ENCODE measurements at regions not wholly inside any gene's neighbourhood (a gene's known extent, or its start where the extent isn't known, plus 50 kb on each side); places are given as distances from the start of the nearest gene placed in this dataset.

GRCh38 chr4:163623787-163624186 lies 129.3 kb downstream of the TMA16 start (continued):
- TF ChIP-seq CBX2 (IDR thresholded peaks at IDR 0.05; ENCODE audit: borderline replicate concordance, low read depth) = no peak

GRCh38 chr4:163624727-163625126 lies 130.2 kb downstream of the TMA16 start:
- H3K4me3 ChIP-seq = no peak overlapping the region
- no peaks in the 10 kb centered on the region for H3K4me1 ChIP-seq
- H3K4me2 ChIP-seq = no peak overlapping the region
- CTCF ChIA-PET = no interaction called here
- POLR2A ChIA-PET = no interaction called here
- no peak for TF ChIP-seq TFCP2L1 (CRISPR knock-in tag; IDR thresholded peaks at IDR 0.05)
- no peak for TF ChIP-seq RFX5 (IDR thresholded peaks at IDR 0.05)
- TF ChIP-seq JUNB (IDR thresholded peaks at IDR 0.05) = no peak
- no peak for TF ChIP-seq ATOH8 (CRISPR knock-in tag; IDR thresholded peaks at IDR 0.05; ENCODE audit: low read depth)
- no peak for TF ChIP-seq MAFK (IDR thresholded peaks at IDR 0.05; ENCODE audit: partially characterized antibody)
- no peak for TF ChIP-seq HOXB5 (CRISPR knock-in tag; IDR thresholded peaks at IDR 0.05)
- TF ChIP-seq MAZ (IDR thresholded peaks at IDR 0.05; ENCODE audit: borderline replicate concordance, low read depth, low read length) = no peak
- no peak for TF ChIP-seq FOSL2 (IDR thresholded peaks at IDR 0.05)
- TF ChIP-seq FOSL2 (CRISPR knock-in tag; IDR thresholded peaks at IDR 0.05) = no peak
- no peak for TF ChIP-seq RARB (CRISPR knock-in tag; IDR thresholded peaks at IDR 0.05)
- TF ChIP-seq ZSCAN20 (CRISPR knock-in tag; IDR thresholded peaks at IDR 0.05) = no peak
- TF ChIP-seq GATA3 (IDR thresholded peaks at IDR 0.05; ENCODE audit: borderline replicate concordance) = no peak
- TF ChIP-seq ELK1 (IDR thresholded peaks at IDR 0.05; ENCODE audit: low read depth, low read length) = no peak
- TF ChIP-seq KDM5A (IDR thresholded peaks at IDR 0.05) = no peak
- no peak for TF ChIP-seq HEYL (CRISPR knock-in tag; IDR thresholded peaks at IDR 0.05)
- no peak for ATAC-seq
- no peak overlapping the region for H3K27ac ChIP-seq
- no peak for FAIRE-seq
- H3K9me3 ChIP-seq = no peaks in the 10 kb centered on the region
- no peak for DNase-seq (ENCODE audit: low read depth in 1 of 2, low spot score in 1 of 2)
- 9% methylated on average over 1 of the region's 1 CpG for WGBS (ENCODE audit: missing lambda C conversion rate)

DNA sequence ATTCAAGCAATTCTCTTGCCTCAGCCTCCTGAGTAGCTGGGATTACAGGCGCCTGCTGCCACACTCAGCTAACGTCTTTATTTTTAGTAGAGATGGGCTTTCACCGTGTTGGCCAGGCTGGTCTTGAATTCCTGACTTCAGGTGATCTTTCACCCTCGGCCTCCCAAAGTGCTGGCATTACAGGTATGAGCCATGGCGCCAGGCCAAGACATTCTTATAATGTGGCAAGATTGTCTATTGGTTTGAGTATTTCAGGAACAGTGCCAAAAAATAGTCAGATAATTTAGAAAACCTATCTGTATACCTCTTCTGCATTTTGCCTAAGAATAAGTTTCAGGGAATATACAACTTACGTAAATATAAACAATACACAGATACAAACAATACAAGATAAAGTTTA lies 136.8 kb downstream of the TMA16 start:
- 23% methylated on average over 6 of the region's 6 CpGs for WGBS (ENCODE audit: missing lambda C conversion rate)
- Histone ChIP-seq H3K4me3 (no peak overlapping the region), H3K27ac (no peak overlapping the region), H3K4me2 (no peak overlapping the region), H3K9me3 (no peaks in the 10 kb centered on the region), H3K4me1 (no peaks in the 10 kb centered on the region)
- ChIA-PET CTCF (no interaction called here), POLR2A (no interaction called here)
- no peak for DNase-seq (ENCODE audit: low read depth in 1 of 2, low spot score in 1 of 2)
- ATAC-seq = no peak
- FAIRE-seq = no peak
- TF ChIP-seq JUNB (IDR thresholded peaks at IDR 0.05) (no peak), MAZ (IDR thresholded peaks at IDR 0.05; ENCODE audit: borderline replicate concordance, low read depth, low read length) (no peak), CTCF (IDR thresholded peaks at IDR 0.05) (no peak), PHF8 (IDR thresholded peaks at IDR 0.05; ENCODE audit: borderline replicate concordance, low read depth) (no peak), SREBF2 (IDR thresholded peaks at IDR 0.05) (no peak), CEBPB (IDR thresholded peaks at IDR 0.05) (no peak), ELK1 (IDR thresholded peaks at IDR 0.05; ENCODE audit: low read depth, low read length) (no peak), EP300 (IDR thresholded peaks at IDR 0.05) (no peak), HOXA7 (CRISPR knock-in tag; IDR thresholded peaks at IDR 0.05) (no peak), CHD2 (IDR thresholded peaks at IDR 0.05; ENCODE audit: low read length, partially characterized antibody) (no peak), POLR2AphosphoS2 (conservative IDR thresholded peaks at IDR 0.05; ENCODE audit: low read length) (no peak), FOSL2 (IDR thresholded peaks at IDR 0.05) (no peak), FOSL2 (CRISPR knock-in tag; IDR thresholded peaks at IDR 0.05) (no peak), NFE2L2 (conservative IDR thresholded peaks at IDR 0.05; ENCODE audit: low read length) (no peak)

All from A549 (cell line).